ENCODE measurements at regions not wholly inside any gene's neighbourhood (a gene's known extent, or its start where the extent isn't known, plus 50 kb on each side); places are given as distances from the start of the nearest gene placed in this dataset.
"Not testable (repeated sequence)": the region's sequence is repeated elsewhere in the genome, so short reads cannot be mapped to it uniquely, and the experiment has no call there.

DNA sequence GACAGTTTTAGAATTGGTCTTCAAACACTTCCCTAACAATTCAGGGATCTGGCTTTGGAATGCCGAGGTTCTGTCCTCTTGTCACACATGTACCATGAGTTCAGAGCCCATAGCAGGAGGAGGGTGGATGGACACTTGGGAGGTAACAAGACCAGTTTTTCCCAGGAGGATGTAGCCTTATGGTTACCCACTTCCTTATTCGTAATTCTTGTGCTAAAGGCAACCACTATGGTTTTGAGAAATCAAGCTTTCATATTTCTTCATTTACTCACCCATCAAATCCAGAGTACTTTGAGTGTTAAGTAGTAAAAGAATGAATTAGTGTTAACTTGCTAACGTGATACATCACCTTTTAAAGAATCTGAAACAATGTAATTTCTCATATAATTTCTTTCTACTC, 479.6 kb upstream of the ALCAM start:
- intact Hi-C loops (cut with micrococcal nuclease), result no loop called here

DNA sequence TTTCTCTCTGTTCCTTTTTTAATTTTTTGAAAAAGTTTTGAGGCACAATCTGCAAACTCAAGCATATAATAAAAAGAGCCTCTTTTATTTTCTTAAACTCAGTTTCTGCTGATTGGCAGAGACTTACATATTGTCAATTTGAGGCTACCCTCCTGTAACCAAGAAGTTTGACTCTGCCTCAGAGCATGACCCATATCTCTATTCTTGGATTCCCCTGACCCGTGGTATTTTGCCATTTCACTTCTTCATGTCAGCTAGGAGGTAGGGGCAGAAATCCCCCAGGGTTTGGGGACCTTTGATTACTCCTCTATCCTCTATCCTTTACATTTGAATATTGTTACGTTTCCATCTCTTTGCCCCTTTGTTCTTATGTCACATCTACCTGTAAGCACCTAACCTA, 479.1 kb upstream of the ALCAM start:
- intact Hi-C loops (cut with micrococcal nuclease), result no loop called here

DNA sequence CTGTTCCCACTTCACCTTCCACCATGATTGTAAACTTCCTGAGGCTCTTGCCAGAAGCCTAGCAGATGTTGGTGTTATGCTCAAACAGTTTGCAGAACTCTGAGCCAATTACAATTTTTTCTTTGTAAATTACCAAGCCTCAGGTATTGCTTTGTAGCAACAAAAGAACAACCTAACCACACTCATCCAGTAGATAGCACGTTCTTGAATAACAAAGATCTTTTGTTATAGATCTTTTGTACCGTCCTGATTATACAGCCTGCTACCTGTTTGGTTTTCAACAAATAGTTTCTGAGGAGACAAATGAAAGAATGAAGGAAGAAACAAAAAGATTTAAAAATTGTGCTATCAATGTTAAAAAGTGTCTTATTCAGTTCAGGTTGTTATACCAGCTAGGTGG, 474.7 kb upstream of the ALCAM start:
- intact Hi-C loops (cut with micrococcal nuclease), result no loop called here

DNA sequence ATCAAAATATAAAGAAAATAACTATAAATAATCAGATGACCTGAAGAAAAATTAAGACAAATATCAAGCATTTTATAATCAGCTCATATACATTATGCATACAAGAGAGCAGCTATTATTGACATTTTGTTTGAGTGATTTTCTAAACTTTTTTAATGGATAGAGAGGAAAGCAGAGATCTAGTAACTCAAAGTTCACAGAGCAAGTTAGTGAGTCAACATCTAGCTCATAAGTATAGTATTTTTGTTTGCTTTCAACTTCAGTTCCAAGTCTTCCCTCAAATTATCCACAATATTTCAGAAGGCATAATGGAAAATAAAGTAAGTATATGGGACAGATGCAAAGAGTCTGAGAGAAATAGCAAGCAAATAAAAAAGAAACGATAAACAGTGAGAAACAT, 470.1 kb upstream of the ALCAM start:
- intact Hi-C loops (cut with micrococcal nuclease), result no loop called here

DNA sequence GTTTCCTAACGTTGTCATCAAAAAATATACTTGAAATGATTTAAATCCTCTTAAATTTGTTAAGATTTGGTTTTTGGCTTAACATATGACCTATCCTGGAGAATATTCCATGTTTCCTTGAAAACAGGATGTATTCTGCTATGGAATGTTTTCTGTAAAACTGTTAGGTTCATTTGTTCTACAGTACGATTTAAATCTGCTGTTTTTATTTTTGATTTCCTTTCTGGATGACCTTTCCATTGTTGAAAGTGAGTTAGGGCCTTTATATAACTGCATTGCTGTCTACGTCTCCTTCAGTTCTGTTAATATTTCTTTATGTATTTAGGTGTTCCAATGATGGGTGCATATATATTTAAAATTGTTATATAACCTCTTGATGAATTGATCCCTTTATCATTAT, 465.3 kb upstream of the ALCAM start:
- intact Hi-C loops (cut with micrococcal nuclease), result no loop called here

DNA sequence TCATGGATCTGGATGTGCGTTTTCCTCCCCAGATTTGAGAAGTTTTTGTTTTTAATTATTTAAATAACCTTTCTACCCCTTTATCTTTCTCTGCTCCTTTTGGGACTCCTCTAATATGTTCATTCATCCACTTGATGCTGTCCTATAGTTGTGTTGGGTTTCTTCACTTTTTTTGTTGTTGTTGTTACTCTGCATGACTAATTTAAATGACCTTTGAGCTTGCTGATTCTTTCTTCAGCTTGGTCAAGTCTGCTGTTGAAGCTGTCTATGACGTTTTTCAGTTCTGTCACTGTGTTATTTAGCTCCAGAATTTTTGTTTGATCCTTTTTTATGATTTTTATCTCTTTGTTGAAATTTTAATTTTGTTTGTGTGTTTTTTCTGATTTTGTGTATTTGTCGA, 463.6 kb upstream of the ALCAM start:
- intact Hi-C loops (cut with micrococcal nuclease), result no loop called here

DNA sequence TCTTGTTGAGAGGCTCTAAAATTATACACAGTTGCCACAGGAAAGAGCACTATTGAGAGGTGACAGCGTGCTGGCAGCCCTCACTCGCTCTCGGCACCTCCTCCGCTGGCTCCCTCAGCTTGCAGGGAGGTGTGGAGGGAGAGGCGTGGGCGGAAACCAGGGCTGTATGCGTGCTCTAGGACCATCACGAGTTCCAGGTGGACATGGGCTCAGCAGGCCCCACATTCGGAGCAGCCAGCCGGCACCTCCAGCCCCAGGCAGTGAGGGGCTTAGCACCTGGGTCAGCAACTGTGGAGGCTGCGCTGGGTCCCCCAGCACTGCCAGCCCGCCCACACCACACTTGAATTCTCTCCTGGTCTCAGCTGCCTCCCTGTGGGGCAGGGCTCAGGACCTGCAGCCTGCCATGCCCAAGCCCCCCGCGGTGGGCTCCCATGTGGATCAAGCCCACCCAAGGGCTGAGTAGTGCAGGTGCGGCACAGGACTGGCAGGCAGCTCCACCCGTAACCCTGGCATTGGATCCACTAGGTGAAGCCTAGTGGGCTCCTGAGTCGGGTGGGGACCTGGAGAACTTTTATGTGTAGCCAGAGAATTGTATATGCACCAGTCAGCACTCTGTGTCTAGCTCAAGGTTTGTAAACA, 460.6 kb upstream of the ALCAM start:
- intact Hi-C loops (cut with micrococcal nuclease), result no loop called here

DNA sequence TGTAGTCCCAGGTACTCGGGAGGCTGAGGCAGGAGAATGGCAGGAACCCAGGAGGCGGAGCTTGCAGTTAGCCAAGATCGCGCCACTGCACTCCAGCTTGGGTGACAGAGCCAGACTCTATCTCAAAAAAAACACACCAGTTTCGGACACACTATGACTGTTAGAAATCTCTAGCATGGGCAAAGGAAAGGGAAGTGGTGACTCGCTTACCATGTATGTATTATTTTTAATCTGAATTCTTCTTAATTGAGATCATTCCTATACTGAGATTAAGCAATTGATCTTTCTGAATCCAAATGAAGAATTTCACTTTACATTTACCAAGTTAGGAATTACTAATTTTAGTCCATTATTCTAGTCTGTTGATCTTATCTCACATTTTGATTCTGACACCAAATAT, 459.2 kb upstream of the ALCAM start:
- intact Hi-C loops (cut with micrococcal nuclease), result no loop called here

DNA sequence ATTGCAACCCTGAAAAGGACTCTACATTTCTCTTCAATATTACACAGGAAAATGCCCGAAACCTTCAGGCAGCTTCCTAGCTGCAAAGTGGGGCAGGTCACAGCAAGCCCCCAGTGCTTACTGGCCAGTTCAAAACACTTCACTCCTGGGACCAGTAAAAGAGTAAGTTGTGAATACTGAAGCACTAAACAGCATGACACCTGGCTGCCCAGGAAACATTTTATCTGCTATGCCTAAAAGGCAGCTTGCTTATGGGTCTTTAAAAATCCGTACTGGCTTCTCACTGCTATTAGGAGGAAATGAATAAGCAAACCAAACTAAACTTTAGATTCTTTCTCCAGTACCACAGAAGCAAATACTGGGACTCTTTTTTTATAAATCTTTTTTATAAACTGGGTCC, 457.9 kb upstream of the ALCAM start:
- intact Hi-C loops (cut with micrococcal nuclease), result no loop called here

DNA sequence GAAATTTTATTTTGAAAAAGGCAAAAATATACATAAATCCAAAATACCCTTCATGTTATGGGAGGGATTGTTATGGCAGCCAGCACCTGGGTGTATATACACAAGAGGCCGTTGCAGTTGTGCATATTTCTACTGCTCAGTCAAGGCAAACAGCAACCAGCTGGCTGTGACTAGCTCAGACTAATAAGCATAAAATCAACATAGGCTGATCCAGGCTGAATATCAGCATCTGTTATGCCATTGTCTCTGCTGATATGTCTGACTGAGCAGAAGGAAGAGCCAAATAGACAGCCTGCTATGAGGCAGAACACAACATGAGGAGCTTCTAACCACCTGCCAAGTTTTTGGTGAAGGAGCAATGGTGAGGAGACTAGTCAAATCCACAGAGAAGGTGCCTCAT, 457.5 kb upstream of the ALCAM start:
- intact Hi-C loops (cut with micrococcal nuclease), result no loop called here

DNA sequence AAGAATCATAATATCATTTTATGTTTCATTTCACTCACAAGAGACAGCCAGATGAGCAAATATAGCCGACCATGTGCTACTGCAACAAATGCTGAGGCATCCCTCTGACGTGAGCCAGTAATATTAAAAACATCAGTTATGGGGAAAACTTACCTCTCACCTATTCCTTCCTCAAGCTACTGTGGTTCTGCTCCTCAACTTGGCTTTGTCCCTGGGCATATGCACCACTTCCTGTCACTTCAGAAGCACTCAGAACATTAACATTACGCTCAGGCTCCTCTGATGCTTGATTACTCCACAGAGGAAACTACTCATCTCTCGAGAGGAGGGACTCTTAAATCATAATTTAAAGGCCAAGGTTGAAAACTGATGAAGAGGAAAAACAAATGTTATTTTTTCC, 457.0 kb upstream of the ALCAM start:
- intact Hi-C loops (cut with micrococcal nuclease), result no loop called here

DNA sequence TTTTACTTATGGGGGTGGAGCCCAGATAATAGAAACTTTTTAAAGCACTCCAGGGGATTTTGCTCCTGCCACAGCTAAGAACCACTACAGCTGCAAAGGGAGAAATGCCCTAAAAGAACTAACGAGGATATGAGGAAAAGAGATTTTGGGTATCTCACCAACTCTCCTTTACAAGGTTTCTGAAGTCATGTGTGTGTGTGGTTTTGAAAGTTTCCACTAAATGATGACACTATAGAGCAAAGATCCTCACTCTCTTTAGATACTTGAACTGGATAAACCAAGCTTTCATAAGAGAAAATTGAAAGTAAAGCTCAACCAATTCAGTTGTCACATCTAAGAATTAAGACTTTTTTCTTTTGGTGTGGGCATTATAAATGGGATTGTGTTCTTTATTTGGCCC, 455.3 kb upstream of the ALCAM start:
- intact Hi-C loops (cut with micrococcal nuclease), result no loop called here

DNA sequence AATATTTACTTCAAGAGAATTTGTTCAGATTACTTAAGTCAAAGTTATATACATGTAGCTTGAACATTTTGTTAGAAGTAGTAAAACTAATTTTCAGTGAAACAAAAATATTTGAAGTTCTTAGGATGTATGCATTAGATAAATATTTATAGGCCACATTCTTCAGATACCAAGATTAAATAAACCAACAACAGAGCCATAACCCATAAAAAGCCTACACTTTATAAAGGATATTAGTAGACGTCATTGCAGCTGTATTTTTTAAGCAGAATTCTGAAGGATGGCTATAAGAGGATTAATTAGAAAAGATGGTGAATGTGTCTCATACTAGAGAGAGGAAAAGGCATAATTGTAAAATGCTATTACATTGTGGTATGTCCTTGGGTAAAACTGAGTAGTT, 449.7 kb upstream of the ALCAM start:
- intact Hi-C loops (cut with micrococcal nuclease), result no loop called here

DNA sequence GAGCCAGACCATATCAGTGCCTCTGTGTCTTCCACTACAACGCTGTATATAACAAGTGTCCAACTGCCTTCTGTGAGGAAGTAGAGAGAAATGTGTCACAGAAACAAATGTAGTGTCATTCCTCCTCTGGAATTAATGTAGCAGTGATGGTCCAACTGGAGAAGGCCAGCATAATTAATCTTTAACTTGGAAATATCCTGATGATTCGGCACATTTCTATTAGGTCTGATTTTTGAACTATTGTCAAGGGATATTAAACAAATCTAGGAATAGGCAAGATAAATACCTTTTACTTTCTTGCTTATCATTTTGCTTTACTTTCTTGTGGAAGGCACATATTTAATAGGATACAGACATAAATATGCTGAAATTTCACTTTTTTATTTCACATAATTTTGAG, 446.2 kb upstream of the ALCAM start:
- intact Hi-C loops (cut with micrococcal nuclease), result no loop called here

DNA sequence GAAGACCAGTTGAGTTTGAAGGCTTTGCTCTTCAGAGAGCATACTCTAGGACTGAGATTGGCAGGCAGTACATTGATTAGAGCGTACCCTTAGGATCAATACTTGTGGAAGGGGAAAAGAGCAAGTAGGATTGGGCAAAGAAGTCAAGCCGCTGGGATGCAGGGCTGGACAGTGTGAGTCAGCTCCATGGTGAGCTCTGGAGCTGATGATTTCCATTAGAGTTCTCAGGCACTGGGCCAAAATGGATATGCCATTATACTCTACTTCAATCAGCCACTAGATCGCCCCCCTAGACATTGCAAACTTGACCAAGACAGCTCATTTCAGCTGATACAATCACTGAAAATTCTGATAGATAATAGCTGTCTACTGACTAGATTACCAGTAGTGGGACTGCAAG, 432.7 kb upstream of the ALCAM start:
- intact Hi-C loops (cut with micrococcal nuclease), result loop anchor here (1.0 kb wide), 1 partner anchor 43 kb away; no protein-coding TSS in a partner anchor

DNA sequence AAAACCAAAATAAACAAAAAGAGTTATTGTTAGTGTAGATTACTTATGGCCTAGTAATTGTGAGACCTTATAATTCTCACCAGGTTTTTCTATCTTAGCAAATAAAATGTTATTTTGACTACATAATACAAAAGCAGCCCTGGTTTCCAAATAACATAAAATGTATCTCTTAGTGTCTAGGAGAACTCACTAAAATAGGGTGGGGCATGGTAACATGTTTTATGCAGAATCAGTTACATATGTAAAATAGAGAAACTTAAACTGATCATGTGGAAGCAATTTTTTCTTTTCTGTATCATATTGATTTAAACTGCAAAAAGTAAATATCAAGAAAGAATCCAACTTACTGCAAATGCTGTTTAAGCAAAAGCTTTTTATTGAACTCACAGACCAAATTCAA, 431.1 kb upstream of the ALCAM start:
- intact Hi-C loops (cut with micrococcal nuclease), result no loop called here

DNA sequence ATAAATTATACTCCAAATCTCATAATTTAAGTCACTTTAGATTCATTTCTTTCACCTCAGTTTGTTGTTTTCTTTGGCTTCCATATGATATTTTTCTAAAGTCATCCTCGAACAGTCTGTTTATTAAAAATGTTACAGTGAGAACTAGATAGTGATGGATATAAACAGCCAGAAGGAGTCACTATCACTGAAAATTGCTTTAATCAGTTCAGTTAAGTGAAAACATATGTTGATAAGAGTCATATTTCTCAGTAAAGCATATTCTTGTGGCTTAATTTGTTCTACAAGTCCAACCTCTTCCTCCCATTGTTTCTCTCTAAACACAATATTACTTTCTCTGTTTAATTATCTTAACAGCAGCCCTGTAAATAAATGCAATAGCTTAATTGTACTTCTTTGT, 427.5 kb upstream of the ALCAM start:
- intact Hi-C loops (cut with micrococcal nuclease), result no loop called here

DNA sequence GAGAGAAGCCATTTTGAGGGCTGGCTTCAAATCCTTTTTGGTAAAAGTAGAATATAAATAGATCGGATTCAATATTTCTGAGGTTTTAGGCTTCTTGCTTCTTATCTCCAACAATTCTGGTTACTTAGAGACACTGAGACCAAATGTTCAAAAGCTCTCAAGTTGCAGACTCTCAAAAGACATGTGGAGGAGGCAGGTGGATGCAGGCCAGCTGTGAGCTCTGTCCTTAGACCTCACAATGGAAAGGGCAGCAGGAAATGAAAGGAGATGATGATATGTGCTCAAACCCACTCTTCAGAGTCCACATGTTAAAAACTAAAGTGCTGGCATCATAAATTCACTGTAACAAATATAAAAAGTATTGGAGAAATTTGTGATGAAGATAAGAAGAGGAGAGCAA, 424.9 kb upstream of the ALCAM start:
- intact Hi-C loops (cut with micrococcal nuclease), result no loop called here

DNA sequence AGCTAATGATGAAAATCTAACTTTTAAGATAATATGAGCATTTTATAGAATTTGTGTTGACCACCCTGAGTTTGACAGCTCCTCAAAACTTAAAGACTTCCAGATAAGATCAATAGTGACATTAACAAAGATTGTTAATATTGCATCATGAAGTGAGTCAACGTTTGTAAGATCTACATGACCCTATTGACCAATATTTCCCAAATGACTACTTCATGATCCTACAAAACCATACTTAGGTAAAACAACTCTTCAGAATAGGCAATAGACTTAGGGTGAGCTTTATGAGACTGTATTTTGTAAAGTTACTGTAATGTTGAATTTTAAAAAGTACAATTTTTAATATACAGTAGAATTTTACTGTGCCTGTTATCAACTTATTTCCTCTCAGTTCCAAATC, 422.7 kb upstream of the ALCAM start:
- intact Hi-C loops (cut with micrococcal nuclease), result no loop called here

DNA sequence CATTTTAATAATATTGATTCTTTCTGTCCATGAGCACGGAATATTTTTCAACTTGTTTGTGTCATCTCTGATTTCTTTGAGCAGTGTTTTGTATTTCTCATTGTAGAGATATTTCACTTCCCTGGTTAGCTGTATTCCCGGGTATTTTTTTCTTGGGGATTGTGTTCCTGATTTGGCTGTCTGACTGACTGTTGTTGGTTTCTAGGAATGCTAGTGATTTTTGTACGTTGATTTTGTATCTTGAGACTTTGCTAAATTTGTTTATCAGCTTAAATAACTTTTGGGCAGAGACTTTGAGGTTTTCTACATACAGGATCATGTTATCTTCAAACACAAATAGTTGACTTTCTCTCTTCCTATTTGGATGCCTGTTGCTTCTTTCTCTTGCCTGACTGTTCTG, 418.8 kb upstream of the ALCAM start:
- intact Hi-C loops (cut with micrococcal nuclease), result no loop called here

DNA sequence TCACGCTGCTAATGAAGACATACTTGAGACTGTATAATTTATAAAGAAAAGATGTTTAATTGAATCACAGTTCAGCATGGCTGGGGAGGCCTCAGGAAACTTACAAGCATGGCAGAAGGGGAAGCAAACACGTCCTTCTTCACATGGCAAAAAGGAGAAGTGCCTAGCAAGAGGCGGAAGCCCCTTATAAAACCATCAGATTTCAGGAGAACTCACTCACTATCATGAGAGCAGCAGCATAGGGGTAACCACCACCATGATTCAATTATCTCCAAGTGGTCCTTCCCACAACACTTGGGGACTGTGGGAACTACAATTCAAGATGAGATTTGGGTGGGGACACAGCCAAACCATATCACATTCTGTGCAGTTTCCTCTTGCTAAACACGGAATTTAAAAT, 416.9 kb upstream of the ALCAM start:
- intact Hi-C loops (cut with micrococcal nuclease), result not testable (repeated sequence)

DNA sequence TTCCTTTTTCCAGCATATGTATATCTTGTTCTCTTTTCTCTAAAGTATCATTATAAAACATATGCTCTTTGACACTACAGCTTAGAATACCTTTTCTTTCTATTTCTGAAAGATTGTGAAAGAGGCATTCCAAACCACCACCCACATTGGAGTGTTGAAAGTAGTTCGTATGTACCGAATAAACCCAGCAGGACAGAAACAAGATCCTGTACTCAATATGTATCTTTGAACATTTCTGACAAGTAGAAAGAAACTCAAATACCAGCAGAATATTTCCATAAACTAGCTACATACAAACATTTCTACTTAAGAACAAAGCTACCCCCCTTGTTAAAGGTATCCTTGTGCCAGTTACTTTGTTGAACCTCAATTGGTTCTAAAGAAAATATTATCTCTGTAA, 415.3 kb upstream of the ALCAM start:
- intact Hi-C loops (cut with micrococcal nuclease), result no loop called here

DNA sequence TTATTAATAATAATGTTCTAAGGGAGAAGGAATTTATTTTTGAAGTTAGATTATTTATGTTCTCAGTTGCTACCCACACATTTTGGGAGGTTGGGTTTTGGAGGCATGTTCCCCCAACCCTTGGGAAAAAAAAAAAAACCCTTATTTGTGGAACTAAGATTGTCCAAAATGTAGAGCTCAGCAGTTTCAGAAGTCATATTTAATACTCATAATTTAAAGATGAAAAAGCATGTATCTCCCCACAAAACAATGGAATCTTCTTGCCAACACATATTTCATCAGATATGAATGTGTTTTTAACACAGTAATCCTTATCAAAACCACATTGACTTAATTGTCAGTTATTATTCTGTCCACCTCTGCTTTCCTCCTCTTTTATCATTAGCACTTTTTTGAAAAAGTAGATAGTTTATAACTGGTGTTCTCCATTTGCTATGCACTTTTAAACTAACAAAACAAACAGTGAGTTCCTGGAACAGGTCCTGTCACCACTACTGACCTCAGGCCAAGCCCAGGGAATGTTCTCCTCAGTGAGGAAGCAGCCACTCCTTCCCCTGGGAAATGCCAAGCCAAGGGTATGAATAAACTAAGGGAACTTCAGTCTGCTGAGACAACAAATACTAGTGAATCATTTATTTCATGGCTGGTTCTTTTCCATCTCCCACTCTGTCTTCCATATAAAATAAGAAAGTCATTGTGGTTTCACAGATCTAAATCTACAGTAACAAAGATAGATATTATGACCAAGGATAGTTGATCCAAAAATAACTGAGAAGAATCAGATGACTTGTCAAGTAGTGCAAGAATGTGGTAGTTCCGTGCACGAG, 414.4 kb upstream of the ALCAM start:
- intact Hi-C loops (cut with micrococcal nuclease), result no loop called here
